Panc1 (cell line): ENCODE measurements at regions not wholly inside any gene's neighbourhood (a gene's known extent, or its start where the extent isn't known, plus 50 kb on each side); places are given as distances from the start of the nearest gene placed in this dataset.

Experiments used
- CTCF ChIP-seq: fragments of 450-650 bp; IDR thresholded peaks from 2 replicates; pipeline ENCODE4 v1.5.1; 2017; ENCODE audit warnings: mild to moderate bottlenecking
- POLR2AphosphoS5 ChIP-seq: IDR thresholded peaks from 2 replicates; pipeline ENCODE4 v1.6.1; 2012; ENCODE audit warnings: mild to moderate bottlenecking, low read depth, low read length, moderate library complexity
- REST ChIP-seq, 2 experiments: IDR thresholded peaks; 2 replicates each; pipeline ENCODE4 v1.6.1; 2011 to 2012; ENCODE audit warnings: low read depth in 2 of 2, control low read depth in 1 of 2, low read length in 1 of 2, mild to moderate bottlenecking in 1 of 2, moderate library complexity in 1 of 2; ENCODE audit not compliant: insufficient read depth in 1 of 2
- SIN3A ChIP-seq: IDR thresholded peaks from 2 replicates; pipeline ENCODE4 v1.6.1; 2012; ENCODE audit warnings: low read depth, mild to moderate bottlenecking, low read length, moderate library complexity, borderline replicate concordance; ENCODE audit not compliant: insufficient read depth
- TCF7L2 ChIP-seq: IDR thresholded peaks from 2 replicates; pipeline ENCODE4 v1.6.1; 2011; ENCODE audit warnings: mild to moderate bottlenecking, low read depth, low read length, inconsistent platforms

- TF ChIP-seq SIN3A, result no peak
- no peak for TF ChIP-seq CTCF
- no peak for TF ChIP-seq POLR2AphosphoS5
- TF ChIP-seq REST (IDR thresholded peaks at IDR 0.05; ENCODE audit: insufficient read depth in 1 of 2, low read depth in 2 of 2, low read length in 1 of 2), result no peak
- TF ChIP-seq TCF7L2, result no peak
Observed at GRCh38 chr2:194380011-194380410, 1277.0 kb upstream of the SLC39A10 start.
